ENCODE measurements at regions not wholly inside any gene's neighbourhood (a gene's known extent, or its start where the extent isn't known, plus 50 kb on each side); places are given as distances from the start of the nearest gene placed in this dataset.

- DNase-seq: no peak
These were observed 910.1 kb downstream of the GALC start for GRCh38 chr14:87082917-87083316.

DNA sequence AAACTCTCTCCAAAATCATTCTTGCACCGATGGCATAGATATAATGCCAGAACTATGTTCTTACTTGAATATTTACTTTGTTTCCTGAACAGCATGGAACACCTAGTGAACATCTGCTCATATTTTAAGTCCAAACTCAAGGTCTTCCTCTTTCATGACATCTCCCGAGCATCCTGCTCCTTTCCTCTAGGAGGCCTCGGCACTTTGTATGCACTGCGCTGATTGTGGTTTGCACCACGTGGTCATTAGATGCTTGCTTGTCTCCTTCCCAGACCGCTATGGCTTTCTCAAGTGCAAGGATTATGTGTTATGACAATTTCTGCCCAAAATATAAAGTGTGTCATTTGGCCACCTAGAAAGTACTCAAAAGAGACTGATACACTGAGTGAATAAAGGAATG lies 912.0 kb downstream of the GALC start:
- no peak for DNase-seq

DNA sequence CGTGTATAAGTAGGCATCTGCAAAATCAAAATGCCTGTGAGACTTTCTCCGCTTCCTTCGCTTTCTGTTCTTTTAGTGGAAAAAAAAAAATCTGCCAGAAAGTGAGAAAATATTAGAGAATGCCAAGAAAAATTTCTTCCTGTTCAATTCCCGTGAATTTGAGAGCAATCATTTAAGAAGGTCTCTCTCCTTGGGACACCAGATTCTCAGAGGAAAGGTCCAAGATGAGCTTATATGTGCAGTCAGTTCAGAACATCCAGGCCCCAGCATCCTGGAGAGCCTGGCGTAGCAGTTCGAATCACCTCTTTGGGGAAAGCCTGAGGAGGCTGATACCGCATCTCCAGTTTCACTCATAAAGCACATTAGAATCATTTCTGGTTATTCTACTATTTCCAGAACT lies 912.8 kb downstream of the GALC start:
- no peak for DNase-seq

GRCh38 chr14:87079416-87079815 lies 913.6 kb downstream of the GALC start:
- no peak for DNase-seq

DNA sequence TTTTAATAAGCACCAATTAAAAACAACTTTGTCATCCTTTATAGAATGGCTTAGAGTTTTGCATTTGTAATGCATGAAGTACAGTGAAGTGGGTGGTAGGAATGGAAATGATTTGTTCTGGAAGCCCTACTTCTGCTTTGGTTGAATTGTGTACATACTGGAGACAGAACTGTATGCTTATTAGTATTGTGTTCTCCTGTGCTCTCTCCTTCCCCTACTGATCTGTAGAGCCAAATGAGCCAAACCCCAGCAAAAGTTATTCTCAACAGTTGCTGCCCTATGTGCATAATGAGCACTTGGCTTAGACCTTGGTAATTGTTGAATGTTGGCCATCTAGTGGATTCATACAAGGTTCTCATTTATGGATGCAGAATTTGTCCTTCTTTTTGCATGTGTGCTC lies 916.1 kb downstream of the GALC start:
- DNase-seq: no peak

DNA sequence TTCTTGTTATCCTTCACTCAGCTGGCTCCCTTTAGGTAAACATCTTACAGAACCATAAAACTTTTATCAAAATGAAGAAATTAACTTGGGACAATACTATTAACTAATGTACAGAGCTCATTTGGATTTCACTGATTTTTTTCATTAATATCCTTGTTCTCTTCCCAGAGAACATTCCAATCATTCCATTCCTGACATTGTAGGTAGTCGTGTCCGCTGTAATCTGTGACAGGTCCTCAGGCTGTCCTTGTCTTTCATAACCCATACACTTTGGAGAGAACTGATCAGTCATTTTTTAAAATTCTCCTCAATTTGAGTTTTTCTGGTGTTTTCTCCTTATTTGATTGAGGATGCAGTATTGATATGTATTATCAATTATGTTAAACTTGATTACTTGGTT lies 916.8 kb downstream of the GALC start:
- DNase-seq: no peak

- DNase-seq: no peak
These were observed 919.0 kb downstream of the GALC start for GRCh38 chr14:87073880-87074570.

GRCh38 chr14:87067591-87067990 lies 925.4 kb downstream of the GALC start:
- DNase-seq: no peak

DNA sequence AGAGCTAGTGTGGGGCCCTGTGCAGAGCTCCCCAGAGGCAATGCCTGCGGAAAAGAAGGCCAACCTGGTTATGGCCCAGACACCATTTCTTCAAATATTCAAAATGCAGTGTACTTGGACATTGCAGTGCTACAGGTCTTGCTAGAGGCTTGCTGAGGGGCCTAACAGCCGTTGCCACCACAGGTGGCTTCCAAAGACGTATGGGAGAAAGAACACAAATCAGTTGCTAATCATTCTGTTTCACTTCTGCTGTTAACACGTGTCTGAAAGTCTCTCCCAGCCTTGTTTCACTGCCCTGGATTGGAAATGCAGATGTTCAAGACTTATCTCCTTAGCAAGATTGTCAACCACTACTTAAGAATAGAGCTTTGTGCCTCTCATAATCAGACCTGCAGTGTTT lies 925.9 kb downstream of the GALC start:
- DNase-seq: no peak

DNA sequence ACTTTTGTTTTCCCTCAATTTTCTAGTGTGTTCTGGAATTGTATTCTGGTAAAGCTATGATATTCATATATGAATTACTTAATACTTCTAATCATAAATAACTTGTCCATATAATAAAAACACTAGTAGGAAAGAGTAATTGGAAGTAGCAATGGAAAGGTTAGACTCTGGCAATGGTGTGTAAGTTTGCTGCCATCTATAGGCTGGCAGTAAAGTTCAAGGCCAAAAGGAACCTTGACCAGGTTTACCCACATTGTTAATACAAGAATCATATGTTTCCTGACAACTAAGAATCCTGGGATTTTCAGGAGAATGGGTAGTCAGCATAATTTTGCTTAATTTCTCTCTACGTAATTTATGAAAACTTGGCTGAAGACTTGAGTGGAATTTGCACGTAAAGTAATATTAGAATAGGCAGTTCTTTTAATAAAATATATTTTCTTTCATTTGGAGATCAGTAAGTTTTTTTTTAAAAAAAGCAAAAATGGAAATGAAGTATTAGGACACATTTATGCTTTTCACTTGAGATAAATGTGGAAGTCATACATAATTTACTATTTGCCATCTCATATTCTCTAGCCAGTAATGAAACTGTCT lies 926.7 kb downstream of the GALC start:
- no peak for DNase-seq

DNA sequence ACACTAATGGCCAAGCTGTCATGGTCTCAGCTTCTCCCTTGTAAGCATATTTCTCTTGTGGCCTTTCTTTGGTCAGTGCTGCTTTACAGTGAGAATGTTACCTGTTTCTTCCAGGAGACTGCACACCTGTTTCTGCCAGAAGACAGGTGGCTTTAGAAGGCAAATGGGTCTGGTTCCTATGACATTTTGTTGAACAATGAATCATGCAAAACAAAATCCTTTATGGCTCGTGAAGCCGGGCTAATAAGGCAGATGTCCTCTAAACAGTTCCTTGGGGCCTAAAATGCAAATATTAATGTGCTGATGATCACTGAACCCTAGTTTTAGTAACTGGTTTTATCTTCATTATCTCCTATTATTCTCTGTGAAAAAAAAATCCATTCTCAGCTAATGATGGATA lies 927.6 kb downstream of the GALC start:
- DNase-seq: no peak

GRCh38 chr14:87063181-87063580 lies 929.8 kb downstream of the GALC start:
- DNase-seq: no peak

DNA sequence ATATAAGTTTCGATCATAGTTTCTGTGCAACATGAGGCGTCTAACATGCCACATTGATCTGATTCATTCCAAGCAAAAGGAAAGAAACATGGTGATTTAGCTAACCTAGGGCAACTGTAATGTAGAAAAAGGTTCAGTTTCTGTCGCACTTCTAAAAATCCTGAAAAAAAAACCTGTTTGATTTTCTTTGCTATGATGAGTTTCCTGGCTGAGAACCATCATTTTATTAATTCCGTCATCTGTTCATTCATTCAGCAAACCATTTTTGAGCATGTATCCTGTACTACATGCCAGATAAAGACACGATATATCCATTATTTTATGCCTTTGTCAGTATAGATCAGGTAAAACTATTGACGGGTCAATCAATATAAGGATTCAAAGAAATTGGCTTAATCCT lies 932.6 kb downstream of the GALC start:
- DNase-seq: no peak

GRCh38 chr14:87059060-87059839 lies 933.7 kb downstream of the GALC start:
- DNase-seq: no peak

DNA sequence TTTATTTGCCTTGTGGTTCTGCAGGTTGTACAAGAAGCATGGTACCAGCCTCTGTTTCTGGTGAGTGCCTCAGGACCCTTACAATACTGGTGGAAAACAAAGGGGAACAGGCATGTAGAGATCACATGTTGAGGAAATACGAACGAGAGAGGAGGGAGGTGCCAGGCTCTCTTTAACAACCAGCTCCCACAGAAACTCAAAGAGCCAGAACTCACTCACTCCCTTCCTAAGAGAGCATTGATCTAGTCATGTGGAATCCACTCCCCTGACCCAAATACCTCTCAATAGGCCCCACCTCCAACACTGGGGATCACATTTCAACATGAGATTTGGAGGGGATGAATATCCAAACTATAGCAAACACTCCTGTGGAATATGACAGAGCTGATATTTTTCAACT lies 938.0 kb downstream of the GALC start:
- DNase-seq: no peak

DNA sequence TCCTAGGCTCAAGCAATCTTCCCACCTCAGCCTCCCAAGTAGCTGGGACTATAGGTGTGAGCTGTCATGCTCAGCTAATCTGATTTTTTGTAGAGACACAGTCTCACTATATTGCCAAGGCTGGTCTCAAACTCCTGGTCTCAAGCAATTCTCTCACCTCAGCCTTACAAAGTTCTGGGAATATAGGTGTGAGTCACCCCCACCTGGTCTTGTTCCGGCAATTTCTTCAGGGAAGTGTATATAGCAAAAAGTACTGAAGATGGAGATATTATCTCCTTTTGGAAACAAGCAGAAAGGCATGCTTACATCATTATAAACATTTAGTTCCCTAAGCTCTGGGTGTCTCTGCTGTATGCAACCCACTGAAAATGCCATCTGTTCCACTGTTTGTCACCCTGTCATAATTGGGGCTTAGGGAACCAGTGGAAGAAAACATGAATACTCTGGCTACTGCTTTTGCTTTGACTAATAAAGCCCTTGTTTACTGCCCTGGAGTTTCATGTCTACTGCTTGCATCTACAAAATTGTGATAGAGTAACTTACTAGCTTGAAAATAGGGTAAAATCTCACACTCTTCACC lies 940.2 kb downstream of the GALC start:
- DNase-seq: no peak

DNA sequence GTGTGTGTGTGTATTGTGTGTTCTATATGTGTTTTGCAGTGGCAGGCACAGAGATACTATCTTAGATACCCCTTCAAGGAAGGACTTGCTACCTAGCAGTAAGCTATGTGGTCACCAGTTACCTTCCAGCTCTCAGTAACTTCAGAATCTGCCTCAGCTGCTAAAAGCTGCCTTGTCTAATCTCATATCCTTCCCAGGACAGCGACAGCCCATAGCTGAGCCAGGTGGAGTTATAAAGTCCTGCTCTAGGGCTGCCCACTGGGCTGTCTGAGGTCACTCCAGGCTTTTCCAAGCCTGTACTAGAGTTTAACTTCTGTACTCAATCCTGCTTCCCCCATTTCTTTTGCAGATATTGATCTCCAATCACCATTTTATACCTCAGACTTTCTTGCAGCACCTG lies 942.6 kb downstream of the GALC start:
- DNase-seq: no peak

DNA sequence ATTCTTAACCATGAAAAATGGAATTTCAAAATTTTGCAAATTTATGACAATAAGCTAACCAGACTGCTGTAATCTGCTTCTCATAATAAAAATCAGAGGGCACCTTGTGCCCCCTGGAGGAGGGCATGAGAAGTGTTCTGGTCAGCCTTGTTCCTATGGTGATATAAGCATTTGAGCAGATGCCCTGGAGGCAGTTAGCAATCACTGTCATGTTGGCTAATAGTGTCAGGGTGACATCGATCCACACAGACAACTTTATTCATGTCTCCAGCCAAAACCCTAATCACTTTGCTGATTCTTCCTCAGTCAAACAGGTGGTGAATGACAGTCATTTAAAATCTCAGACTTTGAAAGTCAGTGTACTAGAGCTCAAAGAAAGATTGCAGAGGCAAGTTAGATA lies 943.0 kb downstream of the GALC start:
- no peak for DNase-seq

DNA sequence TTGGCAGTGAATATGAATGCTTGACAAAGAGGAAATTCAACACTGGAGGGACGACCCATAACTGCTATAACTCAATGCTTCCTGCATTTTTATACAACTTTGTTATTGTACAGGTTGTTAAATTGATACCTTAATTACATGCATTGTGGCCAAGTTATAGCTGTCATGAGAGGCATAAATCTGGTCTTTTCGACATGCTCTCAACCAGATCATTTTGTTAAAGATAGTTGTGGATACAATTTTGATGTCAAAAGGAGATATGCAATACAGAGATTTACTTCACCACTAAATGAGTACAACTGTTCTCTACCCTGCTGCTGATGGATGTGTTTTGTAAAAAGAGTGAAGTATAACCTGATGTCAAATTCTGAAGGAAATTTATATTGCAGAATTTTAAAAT lies 946.0 kb downstream of the GALC start:
- no peak for DNase-seq

- DNase-seq: no peak
These were observed 947.0 kb downstream of the GALC start for GRCh38 chr14:87045956-87046355.

GRCh38 chr14:87045246-87045645 lies 947.7 kb downstream of the GALC start:
- no peak for DNase-seq

DNA sequence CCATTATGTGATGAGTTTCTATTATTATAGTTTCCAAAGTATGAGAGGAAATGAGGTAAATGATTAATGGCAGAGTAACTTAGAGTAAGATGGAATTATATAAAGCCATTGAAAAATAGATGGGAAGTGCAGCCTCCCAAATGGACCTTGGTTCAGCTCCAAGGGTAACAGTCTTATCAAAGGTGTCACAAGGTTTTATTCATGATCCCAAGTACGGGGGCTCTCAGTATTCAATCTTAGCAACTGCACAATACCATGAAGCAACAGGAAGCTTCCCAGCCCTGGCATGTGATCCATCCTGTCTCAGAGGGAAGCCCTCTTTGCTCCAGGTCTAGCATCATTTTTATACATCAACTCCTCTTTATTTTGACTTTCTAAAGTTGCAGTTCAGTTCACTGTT lies 948.2 kb downstream of the GALC start:
- no peak for DNase-seq

GRCh38 chr14:87043667-87044200 lies 949.2 kb downstream of the GALC start:
- no peak for DNase-seq

GRCh38 chr14:87042354-87042753 lies 950.6 kb downstream of the GALC start:
- DNase-seq: no peak
